ENCODE measurements at regions not wholly inside any gene's neighbourhood (a gene's known extent, or its start where the extent isn't known, plus 50 kb on each side); places are given as distances from the start of the nearest gene placed in this dataset.

DNA sequence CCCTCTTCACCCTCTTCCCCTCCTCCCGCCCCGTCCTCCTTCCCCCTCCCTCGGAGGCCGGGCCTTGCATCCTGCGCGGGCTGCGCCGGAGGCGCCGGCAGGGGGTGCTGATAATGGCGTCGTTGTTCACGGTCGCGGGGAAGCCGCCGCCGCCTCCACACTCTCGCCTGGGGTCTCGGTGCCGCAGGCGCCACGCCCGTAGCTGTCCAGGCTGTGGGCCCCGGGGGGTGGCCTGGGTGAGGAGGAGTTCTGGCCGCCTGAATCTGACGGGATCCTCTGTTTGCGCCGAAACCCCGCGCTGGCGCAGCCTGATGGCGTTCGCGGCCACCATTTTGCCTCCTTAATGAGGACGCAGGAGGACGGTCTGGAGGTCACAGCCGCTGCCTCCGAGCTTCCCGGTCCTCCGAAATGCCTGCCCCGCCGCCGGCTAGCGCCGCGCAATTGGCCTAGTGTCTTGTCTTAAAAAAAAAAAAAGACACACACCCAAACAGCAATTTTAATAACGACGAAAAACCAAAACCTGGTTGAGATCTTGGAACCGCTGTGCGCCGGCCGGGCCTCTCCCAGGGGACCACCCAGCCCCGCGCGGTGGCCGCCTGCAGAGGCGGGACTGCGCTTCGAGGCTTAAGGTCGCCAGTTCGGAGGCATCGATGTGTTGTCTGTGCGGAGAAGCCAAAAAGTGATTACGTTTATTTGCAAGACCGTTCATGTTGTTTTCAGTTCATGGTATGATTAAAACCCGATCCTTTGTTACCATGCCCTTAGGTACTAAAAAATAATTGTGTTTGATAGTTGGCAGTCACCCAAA, 106.6 kb upstream of the HNRNPU start:
- peak; percentile 89 for DNase-seq (ENCODE audit: low read depth)

DNA sequence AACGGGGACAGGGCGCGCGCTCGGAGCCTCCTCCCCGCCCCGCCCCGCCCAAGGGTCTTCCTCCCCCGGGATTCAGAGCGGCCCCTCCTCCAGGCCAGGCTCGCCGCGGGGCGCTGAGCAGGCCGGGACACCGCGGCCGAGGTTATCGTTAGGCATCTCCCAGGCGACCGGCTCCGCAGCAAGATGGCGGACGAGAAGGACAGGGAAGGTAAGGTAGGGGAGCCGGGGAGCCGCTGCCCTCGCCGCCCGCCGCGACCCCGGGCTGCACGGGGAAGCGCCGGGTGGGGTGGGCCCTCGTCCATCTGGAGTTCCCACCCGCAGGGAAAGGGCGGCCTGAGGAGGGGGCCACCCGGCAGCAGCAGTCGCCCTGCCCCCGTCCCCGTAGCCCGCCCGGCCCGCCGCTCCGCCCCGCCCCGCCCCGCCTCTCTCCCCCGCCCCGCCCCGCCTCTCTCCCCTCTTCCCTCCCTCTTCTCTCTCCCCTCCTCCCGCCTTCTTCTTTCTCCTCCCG, 105.9 kb upstream of the HNRNPU start:
- no peak for DNase-seq (ENCODE audit: low read depth)

DNA sequence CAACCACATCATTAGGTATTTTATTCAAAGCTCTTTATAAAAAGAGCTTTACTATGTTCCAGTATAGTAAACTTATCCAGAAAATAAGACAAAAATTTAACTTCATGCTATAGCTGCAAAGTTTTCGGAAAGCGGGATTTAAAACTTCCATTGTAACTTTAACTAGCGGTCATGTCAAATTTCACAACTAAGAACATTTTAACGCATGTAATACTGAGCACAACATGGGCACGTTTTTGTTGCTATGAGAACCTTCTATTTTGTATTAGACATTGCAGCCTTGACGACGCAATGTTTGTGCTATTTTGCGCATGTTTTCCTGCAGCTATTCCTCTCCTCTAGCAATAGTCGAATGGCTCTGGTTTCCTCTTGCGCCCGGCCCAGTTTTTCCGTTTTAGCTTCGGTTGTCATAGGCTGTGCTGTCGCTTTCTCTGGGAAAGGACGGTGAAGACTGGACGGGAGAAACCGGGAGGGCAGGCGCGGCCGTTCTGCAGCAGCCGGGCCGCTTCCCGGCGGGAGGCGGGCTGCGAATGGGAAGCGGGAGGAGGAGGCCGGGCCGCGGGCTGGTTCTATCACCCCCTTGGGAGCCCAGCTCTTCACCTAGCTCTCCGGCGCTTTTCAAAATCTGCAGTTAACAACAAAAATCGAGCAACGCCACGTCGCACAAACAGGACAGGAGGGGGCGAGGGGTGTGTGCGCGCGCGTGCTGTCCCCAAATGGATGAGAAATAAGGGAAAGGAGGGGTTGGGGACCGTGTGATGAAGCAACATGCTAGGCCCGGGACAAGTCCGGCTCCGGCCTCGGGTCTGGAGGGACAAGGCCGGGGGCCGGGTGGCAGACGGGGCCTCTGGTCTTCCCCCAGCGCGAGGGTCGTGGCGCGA, 105.3 kb upstream of the HNRNPU start:
- peak; percentile 67 for DNase-seq (ENCODE audit: low read depth)

DNA sequence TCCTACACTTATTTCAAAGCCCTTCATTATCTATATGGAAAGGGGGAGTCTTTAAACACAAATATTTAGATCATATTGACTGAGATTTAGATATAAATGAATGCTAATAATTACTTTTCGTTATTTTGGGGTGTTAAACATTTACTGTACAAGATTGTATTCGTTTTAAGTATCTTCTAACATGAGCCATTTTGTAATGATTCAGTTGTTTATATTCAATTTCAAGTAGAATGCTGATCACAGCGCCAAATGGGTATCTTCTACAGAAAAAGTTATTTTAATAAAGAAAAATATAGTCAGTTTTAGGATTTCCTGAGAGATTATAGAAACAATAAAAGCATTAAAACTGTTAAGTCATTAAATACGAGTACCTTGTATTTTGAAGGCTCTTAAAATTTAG, 104.5 kb upstream of the HNRNPU start:
- no peak for DNase-seq (ENCODE audit: low read depth)

DNA sequence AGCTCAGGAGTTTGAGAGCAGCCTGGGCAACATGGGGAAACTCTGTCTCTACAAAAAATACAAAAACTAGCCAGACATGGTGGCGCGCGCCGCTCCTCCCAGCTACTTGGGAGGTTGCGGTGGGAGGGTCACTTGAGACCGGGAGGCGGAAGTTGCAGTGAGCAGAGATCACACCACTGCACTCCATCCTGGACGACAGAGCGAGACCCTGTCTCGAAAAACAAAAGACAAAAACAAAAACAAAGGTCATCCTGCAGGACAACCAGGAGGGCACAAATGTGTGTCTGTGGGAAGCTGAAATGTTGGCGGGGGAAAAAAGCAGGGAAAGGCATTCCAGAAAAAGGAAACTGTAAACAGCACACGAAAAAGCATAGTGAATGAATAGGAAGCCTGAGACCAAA, 104.1 kb upstream of the HNRNPU start:
- no peak for DNase-seq (ENCODE audit: low read depth)

DNA sequence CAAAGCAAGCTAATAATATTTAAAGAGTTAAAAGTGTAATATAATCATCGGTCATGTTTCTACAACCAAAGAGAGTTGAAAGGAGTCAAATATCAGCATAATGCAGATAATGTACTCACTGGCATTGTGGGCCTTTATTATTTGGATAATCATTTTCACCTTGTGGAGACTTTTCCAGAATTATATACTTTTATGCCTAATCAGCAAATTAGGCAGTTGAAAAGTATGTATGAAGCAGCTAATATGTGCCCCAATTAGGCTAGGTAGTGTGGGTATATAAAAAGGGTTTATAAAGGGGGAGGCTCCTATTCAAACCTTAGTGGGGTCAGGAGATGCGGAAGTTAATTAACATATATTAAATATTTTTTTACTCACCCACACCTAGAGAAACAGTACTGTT, 102.8 kb upstream of the HNRNPU start:
- no peak for DNase-seq (ENCODE audit: low read depth)

DNA sequence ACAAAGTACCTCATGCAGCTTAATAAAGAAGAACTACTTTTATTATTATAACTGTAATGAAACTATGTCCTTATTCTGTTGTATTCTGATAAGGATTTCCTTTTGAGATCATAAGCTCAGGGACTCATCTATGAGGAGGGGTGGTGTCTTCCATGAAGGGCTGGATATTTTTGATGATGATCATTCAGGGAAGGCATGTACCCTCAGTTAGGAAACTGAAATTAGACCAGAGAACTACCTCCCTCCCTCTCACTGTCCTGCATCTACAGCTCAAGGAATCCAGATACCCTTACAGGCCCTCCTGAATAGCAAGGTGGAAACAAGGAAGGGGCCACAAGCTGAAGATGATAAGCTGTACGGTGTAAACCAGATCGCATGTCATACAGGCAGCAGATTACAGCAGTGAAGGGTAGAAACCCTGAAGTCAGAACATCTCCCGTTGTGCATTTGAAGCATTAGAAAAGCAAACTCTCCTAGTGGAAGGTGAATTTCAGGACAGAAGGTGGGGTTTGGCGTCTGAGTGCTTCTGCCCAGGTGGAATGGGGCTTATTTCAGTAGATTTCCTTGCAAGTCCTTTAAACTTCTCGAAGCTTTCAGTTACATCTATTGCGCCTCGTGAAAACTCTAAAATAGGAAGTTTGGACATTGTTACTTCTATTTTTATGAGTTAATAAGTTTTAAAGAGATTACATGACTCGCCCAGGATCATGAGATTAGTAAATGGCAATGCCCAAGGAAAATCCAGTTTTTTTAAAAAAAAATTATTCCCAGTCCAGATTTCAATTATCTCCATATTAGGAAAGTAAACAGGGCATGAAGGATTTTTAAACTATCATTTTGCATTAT, 101.1 kb upstream of the HNRNPU start:
- DNase-seq (ENCODE audit: low read depth): no peak

DNA sequence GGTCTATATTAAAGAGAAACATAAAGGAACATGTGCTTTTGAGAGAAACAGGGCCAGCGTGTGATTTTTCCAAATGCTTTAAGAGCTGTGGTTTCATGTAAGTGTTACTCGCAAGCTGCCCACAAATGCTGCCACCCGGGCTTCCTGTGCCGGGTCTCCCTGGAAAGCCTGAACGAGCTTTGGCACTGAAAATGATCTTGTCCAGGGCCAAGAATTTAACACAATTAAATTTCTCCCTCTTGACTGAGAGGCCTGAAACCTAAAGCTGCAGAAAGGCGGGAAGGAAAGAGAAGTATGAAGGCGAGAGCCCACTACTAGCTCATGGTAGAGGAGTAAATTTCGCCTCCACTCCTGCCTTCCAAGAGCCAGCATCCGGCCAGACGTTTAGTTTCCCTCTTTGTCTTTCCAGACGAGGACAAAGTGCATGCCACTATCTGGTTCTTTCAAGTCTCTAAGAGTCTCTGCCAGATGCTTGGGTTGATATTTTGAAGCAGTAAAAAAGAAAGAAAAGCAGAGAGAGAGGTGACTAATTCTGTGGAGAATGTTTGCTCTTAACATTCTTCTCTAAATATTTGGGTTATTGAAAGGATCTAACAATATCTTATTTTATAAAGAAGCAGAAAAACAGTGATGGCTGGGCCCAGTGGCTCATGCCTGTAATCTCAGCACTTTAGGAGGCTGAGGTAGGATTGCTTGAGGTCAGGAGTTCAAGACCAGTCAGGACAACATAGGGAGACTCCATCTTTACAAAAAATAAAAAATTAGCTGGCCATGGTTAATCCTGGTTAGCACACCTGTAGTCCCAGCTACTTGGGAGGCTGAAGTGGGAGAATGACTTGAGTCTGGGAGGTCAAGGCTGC, 100.0 kb upstream of the HNRNPU start:
- no peak for DNase-seq (ENCODE audit: low read depth)

DNA sequence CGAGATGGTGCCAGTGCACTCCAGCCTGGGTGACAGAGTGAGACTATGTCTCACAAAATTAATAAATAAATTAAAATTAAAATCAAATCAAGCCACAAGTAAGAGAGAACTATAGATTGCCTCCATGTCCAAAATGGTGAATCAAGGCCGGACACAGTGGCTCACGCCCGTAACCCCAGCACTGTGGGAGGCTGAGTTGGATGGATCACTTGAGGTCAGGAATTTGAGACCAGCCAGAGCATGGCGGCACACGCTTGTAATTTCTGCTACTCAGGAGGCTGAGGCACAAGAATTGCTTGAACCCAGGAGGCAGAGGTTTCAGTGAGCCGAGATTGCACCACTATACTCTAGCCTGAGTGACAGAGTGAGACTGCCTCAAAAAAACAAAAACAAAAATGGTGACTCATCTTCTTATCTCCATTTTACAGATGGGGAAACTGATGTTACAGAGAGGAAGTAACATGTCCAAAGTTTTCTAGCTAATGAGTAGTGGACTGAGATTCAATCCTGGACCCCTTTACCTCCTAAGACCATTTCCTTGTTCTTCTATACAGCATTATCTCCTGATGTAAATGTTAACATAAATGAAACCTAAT, 99.0 kb upstream of the HNRNPU start:
- no peak for DNase-seq (ENCODE audit: low read depth)

DNA sequence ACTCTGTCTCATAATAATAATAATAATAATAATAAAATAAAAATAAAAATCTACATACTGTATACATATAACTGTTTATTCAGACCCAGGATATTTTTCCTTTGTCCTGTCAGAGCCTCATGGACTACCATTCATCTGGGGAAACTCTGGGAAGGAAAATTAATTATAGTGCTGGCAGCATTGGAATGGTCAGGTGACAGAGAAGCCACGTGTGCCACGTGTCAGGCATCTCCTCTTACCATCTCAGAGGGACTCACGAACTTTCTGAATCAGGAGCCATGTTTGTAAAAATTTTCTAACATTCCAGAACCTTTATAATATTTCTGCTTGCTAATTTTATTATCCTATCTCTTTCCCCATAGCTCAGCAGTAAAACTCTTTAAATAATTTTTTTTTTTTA, 97.8 kb upstream of the HNRNPU start:
- no peak for DNase-seq (ENCODE audit: low read depth)

DNA sequence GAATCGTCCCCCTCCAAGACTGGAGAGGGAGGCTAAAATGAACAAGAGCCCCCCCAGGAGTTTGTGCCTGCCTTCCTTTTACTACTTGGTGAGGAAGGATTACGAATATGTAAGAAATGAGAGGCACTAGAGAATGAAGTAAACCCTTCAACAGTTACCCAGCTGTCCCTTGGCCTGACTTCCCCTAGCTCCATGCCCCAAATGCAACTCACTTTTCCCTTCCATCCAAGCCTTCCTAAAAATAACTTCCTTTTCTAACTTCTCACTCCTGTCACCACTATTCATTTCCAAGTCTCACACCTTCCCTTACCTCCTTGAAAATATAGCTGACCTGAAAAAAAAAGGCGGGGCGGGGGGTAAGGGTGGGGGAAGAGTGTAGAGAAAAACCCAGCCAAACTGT, 96.6 kb upstream of the HNRNPU start:
- no peak for DNase-seq (ENCODE audit: low read depth)

DNA sequence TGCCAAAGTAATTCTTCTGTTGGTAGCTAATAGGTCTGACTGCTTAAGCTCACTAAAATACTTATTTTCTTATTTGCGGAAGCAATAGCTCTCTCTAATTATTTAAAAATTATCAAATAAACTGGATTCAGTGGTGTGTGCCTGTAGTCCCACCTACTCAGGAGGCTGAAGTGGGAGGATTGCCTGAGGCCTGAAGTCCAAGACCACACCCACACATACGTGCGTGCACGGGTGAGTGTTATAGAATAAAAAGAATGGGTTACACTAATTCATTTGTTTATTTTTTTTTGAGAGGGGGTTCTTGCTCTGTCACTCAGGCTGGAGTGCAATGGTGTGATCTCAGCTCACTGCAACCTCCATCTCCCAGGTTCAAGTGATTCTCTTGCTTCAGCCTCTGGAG, 94.2 kb upstream of the HNRNPU start:
- no peak for DNase-seq (ENCODE audit: low read depth)

DNA sequence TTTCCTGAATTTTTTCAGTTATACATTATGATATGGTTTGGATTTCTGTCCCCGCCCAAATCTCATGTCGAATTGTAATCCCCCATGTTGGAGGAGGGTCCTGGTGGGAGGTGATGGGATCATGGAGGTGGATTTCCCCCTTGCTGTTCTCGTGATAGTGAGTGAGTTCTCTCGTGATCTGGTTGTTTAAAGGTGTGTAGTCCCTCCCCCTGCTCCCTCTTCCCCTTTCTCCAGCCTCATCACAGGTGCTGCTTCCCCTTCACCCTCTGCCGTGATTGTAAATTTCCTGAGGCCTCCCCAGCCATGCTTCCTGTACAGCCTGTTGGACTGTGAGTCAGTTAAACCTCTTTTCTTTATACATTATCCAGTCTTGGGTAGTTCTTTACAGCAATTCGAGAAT, 93.2 kb upstream of the HNRNPU start:
- DNase-seq (ENCODE audit: low read depth): no peak

DNA sequence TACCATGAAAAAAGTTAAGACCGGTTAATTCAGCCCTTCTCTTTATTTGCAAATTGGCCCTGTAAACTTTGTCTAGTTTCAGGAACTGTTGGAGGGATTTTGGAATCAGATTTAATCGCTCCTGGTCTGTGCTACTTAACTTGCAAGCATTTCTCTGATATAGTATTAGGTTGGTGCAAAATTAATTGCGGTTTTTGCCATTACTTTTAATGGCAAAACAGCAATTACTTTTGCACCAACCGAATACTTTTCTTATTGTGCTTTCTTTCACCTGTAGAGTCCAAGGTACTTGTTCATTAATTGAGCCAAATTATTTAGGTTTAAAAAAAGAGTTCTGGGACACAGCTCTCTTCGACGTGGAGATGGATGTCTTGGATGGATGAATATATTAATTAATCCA, 92.8 kb upstream of the HNRNPU start:
- DNase-seq (ENCODE audit: low read depth): no peak

DNA sequence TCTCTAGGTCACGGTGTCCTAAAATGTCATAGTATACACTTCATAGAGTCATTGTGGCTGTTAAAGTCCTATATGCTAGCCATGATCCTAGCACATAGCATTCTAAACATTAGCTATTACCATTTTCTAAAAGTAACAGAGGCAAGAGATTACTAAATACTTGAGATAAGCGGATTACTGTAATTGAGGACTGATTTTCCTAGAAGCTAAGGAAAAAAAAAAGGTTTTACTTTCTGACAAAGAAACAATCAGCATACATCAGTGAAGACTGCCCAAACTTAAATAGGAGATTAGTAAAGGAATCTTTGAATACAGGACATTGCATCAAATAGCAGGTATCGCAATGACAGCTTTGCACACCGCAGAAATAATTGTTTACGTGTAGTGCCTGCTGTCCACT, 91.3 kb upstream of the HNRNPU start:
- DNase-seq (ENCODE audit: low read depth): no peak

DNA sequence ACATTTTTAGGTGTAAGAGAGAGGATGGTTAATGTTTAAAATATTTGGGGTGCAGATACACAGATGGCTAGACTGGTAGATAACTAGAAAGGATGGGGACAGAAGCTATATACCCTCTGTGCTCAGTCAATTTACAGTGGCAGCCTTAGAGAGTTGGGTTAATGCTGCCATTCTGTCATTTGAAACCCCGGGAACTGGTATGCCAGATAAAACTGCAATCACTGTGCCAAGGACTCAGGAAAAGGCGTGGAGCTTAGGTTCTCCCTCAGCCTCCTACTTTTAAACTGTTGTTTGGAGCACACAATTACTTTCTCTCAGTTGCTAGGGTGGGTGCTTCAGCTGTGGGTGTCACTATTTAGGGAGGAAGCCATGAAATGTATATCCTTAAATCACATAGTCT, 90.0 kb upstream of the HNRNPU start:
- DNase-seq (ENCODE audit: low read depth): no peak

DNA sequence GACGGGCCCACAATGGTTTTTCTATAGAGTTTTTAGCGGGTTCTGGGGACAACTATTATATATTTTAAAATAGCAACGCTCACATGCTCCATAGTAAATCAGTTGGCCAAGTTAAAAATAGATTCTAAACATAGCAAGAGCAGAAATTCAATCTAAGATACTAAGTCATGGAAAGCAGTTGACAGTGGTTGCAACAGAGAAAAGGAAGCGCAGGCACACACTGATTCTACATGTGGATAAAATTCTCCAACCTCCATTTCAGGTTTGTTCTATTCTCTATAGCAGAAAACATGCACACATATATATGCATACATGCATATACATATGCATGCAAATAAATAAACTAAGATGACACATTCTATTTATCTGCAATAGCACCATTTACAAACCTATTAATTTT, 89.6 kb upstream of the HNRNPU start:
- no peak for DNase-seq (ENCODE audit: low read depth)

DNA sequence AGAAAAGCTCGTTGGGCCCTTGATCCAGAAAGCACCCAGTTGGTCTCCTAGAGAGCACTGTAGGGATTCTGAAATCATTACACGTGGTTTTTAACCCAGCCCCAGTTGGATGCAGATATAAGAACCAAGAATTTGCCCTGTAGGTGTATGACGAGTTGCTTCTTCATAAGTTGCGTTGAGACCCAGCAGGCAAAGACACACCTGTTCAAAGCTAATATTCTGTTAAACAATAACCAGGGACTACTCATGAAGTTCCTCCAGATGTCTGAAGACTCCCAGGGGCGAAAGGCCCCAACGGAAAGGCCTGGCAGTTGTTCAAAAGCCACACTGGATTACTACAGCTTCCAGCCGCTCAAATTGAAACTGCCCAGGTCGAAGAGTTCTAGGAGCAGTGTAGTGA, 88.6 kb upstream of the HNRNPU start:
- no peak for DNase-seq (ENCODE audit: low read depth)

DNA sequence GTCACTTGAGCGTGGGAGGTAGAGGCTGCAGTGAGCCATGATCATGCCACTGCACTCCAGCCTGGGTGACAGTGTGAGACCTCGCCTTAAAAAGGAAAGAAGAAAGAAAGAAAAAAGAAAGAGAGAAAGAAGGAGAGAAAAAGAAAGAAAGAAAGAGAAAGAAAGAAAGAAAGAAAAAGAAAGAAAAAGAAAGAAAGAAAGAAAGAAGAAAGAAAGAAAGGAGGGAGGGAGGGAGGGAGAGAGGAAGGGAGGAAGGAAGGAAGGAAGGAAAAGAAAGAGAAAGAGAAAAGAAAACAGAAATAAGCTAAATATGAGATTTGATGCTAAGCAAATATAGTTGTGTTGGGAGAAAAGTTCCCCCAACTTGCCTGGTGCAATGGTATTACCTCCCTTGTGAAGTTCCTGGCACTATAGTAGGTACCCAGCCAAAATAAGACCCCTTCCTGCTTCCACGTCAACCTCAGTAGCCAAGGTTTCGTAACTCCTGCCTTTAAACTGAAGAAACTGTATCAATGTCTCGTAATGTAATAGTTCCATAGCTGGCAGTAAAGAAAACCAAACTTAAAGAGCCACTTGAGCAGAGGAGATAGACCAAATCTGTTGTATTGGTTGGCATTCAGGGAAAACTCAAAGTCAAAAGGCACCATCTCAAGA, 88.1 kb upstream of the HNRNPU start:
- DNase-seq (ENCODE audit: low read depth): no peak

DNA sequence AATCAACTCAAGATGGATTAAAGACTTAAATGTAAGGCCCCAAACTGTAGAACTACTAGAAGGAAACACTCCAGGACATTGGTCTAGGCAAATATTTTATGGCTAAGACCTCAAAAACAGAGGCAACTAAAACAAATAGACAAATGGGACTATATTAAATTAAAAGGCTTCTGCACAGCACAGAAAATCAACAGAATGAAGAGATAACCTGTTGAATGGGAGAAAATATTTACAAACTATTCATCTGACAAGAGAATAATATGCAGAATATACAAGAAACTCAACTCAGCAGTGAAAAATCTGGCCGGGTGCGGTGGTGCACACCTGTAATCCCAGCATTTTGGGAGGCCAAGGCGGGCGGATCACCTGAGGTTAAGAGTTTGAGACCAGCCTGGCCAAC, 84.1 kb upstream of the HNRNPU start:
- DNase-seq (ENCODE audit: low read depth): no peak
